M059J (cell line): ENCODE measurements at regions not wholly inside any gene's neighbourhood (a gene's known extent, or its start where the extent isn't known, plus 50 kb on each side); places are given as distances from the start of the nearest gene placed in this dataset.
A peak's percentile ranks its signal among the peaks of the same experiment; 100 is the strongest.
"Not testable (repeated sequence)": the region's sequence is repeated elsewhere in the genome, so short reads cannot be mapped to it uniquely, and the experiment has no call there.

Experiments
- DNase-seq: peaks from one replicate; pipeline ENCODE4 v3.0.0-alpha.2; 2012; ENCODE audit warnings: low read depth

- DNase-seq, result no peak
Measured at GRCh38 chr15:96582473-96582872, 252.0 kb downstream of the NR2F2 start.

GRCh38 chr15:96583671-96584070, 253.2 kb downstream of the NR2F2 start:
- peak; percentile 46 for DNase-seq

- DNase-seq, result peak; percentile 20
Measured at GRCh38 chr15:96585484-96586386, 255.2 kb downstream of the NR2F2 start.

GRCh38 chr15:96586901-96587300, 256.4 kb downstream of the NR2F2 start:
- no peak for DNase-seq

GRCh38 chr15:96589864-96590263, 259.4 kb downstream of the NR2F2 start:
- no peak for DNase-seq

- no peak for DNase-seq
Measured at GRCh38 chr15:96593735-96594134, 263.2 kb downstream of the NR2F2 start.

GRCh38 chr15:96595951-96596350, 265.5 kb downstream of the NR2F2 start:
- no peak for DNase-seq

- DNase-seq, result no peak
Measured at GRCh38 chr15:96598514-96598913, 268.0 kb downstream of the NR2F2 start.

GRCh38 chr15:96599268-96599667, 268.8 kb downstream of the NR2F2 start:
- no peak for DNase-seq

GRCh38 chr15:96600350-96600749, 269.9 kb downstream of the NR2F2 start:
- DNase-seq, result no peak

- no peak for DNase-seq
Measured at GRCh38 chr15:96606617-96607016, 276.1 kb downstream of the NR2F2 start.

GRCh38 chr15:96610757-96611156, 280.3 kb downstream of the NR2F2 start:
- no peak for DNase-seq

GRCh38 chr15:96612917-96613316, 282.4 kb downstream of the NR2F2 start:
- DNase-seq, result no peak

- DNase-seq, result no peak
Measured at GRCh38 chr15:96619174-96619573, 288.7 kb downstream of the NR2F2 start.

GRCh38 chr15:96622714-96623113, 292.2 kb downstream of the NR2F2 start:
- DNase-seq, result no peak

- peak; percentile 10 for DNase-seq
Measured at GRCh38 chr15:96625256-96625655, 294.8 kb downstream of the NR2F2 start.

- no peak for DNase-seq
Measured at GRCh38 chr15:96627031-96627568, 296.6 kb downstream of the NR2F2 start.

- peak; percentile 5 for DNase-seq
Measured at GRCh38 chr15:96629511-96629910, 299.0 kb downstream of the NR2F2 start.

- no peak for DNase-seq
Measured at GRCh38 chr15:96638793-96639192, 308.3 kb downstream of the NR2F2 start.

- DNase-seq, result no peak
Measured at GRCh38 chr15:96645796-96646195, 315.3 kb downstream of the NR2F2 start.

- no peak for DNase-seq
Measured at GRCh38 chr15:96648866-96649265, 318.4 kb downstream of the NR2F2 start.

- DNase-seq, result no peak
Measured at GRCh38 chr15:96657096-96657495, 326.6 kb downstream of the NR2F2 start.

GRCh38 chr15:96666979-96667378, 336.5 kb downstream of the NR2F2 start:
- not testable (repeated sequence) for DNase-seq
